Astrocyte of the spinal cord (primary cell): ENCODE measurements at regions not wholly inside any gene's neighbourhood (a gene's known extent, or its start where the extent isn't known, plus 50 kb on each side); places are given as distances from the start of the nearest gene placed in this dataset.

Experiments
- DNase-seq: peaks from one replicate; pipeline ENCODE4 v3.0.0; 2011; ENCODE audit warnings: low read depth, low spot score
- H3K4me3 ChIP-seq: 2 replicates; pipeline ENCODE4 v1.5.1; 2011; ENCODE audit warnings: low read depth, mild to moderate bottlenecking, low read length, moderate library complexity
- CTCF ChIP-seq: IDR thresholded peaks from 2 replicates; pipeline ENCODE4 v1.5.1; 2012; ENCODE audit warnings: low read depth, mild to moderate bottlenecking, low read length, inconsistent platforms
- in situ Hi-C: cut with HindIII; loops from 2 replicates; pipeline ENCODE4 v1.10.0; 2017; ENCODE audit warnings: low sequenced_read_pairs

DNA sequence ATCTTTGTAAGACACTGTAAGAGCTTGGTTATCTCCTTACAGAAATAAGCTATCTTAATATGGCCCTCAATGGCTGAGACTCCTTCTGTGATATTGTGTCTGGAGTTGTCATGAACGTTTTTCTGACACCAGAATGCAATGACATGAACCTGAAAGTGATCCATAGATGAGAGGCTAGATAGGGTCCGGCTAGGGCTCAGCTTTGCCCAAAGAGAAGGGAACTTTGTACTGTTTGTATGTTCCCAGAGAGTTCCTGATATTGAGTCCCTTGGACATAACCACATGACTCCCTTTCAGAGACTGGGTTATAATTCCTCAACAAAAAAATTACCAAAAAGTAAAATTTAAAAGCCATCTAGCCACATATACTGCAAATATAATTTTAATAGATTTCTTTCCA lies 575.8 kb upstream of the CLINT1 start:
- no peak for DNase-seq
- in situ Hi-C loops = no loop called here
- no peak overlapping the region for H3K4me3 ChIP-seq
- no peak for TF ChIP-seq CTCF

DNA sequence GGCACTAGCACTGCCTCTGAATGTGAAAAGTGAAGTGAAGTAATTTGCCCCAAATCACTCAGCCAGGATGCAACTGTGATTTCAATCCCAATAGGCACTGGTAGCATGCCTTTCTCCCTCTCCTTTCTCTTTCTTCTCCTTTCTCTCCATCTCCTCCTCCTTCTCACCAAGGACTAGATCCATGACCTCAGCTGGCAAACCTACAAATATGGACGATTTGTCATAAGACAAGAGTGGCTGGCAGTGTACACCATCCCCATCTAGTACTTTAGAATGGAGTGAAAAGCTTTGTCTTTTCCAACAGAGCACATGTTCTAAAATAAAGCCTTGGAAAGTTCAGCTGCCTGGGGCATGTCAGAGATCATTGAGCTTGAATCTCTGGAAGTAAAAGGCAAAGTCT lies 574.7 kb upstream of the CLINT1 start:
- no peak for DNase-seq
- TF ChIP-seq CTCF = no peak
- in situ Hi-C loops = no loop called here
- H3K4me3 ChIP-seq = no peak overlapping the region

GRCh38 chr5:158431369-158432029 lies 572.6 kb upstream of the CLINT1 start:
- H3K4me3 ChIP-seq = no peak overlapping the region
- in situ Hi-C loops = no loop called here
- no peak for TF ChIP-seq CTCF
- DNase-seq = no peak

- no peak for TF ChIP-seq CTCF
- in situ Hi-C loops = no loop called here
- H3K4me3 ChIP-seq = no peak overlapping the region
- no peak for DNase-seq
Measured at GRCh38 chr5:158430798-158431167, 571.8 kb upstream of the CLINT1 start.

- H3K4me3 ChIP-seq = no peak overlapping the region
- in situ Hi-C loops = no loop called here
- DNase-seq = no peak
- TF ChIP-seq CTCF = no peak
Measured at GRCh38 chr5:158430166-158430797, 571.3 kb upstream of the CLINT1 start.

DNA sequence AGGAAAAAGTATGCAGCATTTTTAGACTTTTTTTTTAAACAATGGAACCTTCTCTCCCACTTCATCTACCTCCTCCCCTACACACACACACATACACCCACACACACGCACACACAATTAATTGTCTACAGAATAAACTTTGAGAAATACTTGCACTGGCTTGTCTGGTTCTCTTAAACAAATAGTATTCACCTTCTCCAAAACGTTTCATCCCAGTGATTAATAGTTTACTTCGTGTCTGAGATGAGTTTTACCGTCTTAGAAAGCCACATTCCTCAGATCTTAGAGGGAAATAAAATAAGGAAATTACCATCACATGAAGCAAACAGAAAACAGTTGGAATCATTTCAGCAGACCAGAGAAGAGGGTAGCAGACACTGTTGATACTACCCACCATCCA lies 570.6 kb upstream of the CLINT1 start:
- no peak for TF ChIP-seq CTCF
- in situ Hi-C loops = no loop called here
- DNase-seq = no peak
- H3K4me3 ChIP-seq = no peak overlapping the region
